ENCODE measurements at regions not wholly inside any gene's neighbourhood (a gene's known extent, or its start where the extent isn't known, plus 50 kb on each side); places are given as distances from the start of the nearest gene placed in this dataset.
"Not testable (repeated sequence)": the region's sequence is repeated elsewhere in the genome, so short reads cannot be mapped to it uniquely, and the experiment has no call there.

GRCh38 chr3:22843854-22844253 lies 359.3 kb upstream of the UBE2E2 start:
- no peak for DNase-seq

- DNase-seq, result no peak
Observed at GRCh38 chr3:22846566-22846965, 356.6 kb upstream of the UBE2E2 start.

- DNase-seq, result not testable (repeated sequence)
Observed at GRCh38 chr3:22849583-22849982, 353.5 kb upstream of the UBE2E2 start.

GRCh38 chr3:22856811-22857210 lies 346.3 kb upstream of the UBE2E2 start:
- DNase-seq, result no peak

- no peak for DNase-seq
Observed at GRCh38 chr3:22858486-22858885, 344.6 kb upstream of the UBE2E2 start.

GRCh38 chr3:22859618-22860017 lies 343.5 kb upstream of the UBE2E2 start:
- no peak for DNase-seq

- DNase-seq, result no peak
Observed at GRCh38 chr3:22861426-22861825, 341.7 kb upstream of the UBE2E2 start.

GRCh38 chr3:22862111-22862510 lies 341.0 kb upstream of the UBE2E2 start:
- no peak for DNase-seq

GRCh38 chr3:22882834-22883233 lies 320.3 kb upstream of the UBE2E2 start:
- not testable (repeated sequence) for DNase-seq

GRCh38 chr3:22885039-22885438 lies 318.1 kb upstream of the UBE2E2 start:
- no peak for DNase-seq

GRCh38 chr3:22885574-22886341 lies 317.4 kb upstream of the UBE2E2 start:
- DNase-seq, result no peak

GRCh38 chr3:22886439-22887068 lies 316.6 kb upstream of the UBE2E2 start:
- no peak for DNase-seq

GRCh38 chr3:22887664-22888291 lies 315.3 kb upstream of the UBE2E2 start:
- DNase-seq, result no peak

- no peak for DNase-seq
Observed at GRCh38 chr3:22893101-22893500, 310.0 kb upstream of the UBE2E2 start.

- no peak for DNase-seq
Observed at GRCh38 chr3:22893644-22894325, 309.3 kb upstream of the UBE2E2 start.

GRCh38 chr3:22894865-22895264 lies 308.3 kb upstream of the UBE2E2 start:
- no peak for DNase-seq

GRCh38 chr3:22895671-22896070 lies 307.5 kb upstream of the UBE2E2 start:
- no peak for DNase-seq

GRCh38 chr3:22898558-22898957 lies 304.6 kb upstream of the UBE2E2 start:
- no peak for DNase-seq

GRCh38 chr3:22899441-22899840 lies 303.7 kb upstream of the UBE2E2 start:
- DNase-seq, result no peak

GRCh38 chr3:22900296-22900695 lies 302.8 kb upstream of the UBE2E2 start:
- DNase-seq, result no peak

GRCh38 chr3:22901684-22902083 lies 301.4 kb upstream of the UBE2E2 start:
- no peak for DNase-seq

GRCh38 chr3:22907161-22907780 lies 295.9 kb upstream of the UBE2E2 start:
- no peak for DNase-seq

GRCh38 chr3:22907796-22908195 lies 295.3 kb upstream of the UBE2E2 start:
- DNase-seq, result no peak
